Posterior vena cava (tissue), 2 donors: ENCODE measurements at regions not wholly inside any gene's neighbourhood (a gene's known extent, or its start where the extent isn't known, plus 50 kb on each side); places are given as distances from the start of the nearest gene placed in this dataset.

ENCODE experiments used
- DNase-seq: peaks from one replicate; pipeline ENCODE4 v3.0.0-alpha.2; 2020; ENCODE audit warnings: low spot score
- intact Hi-C, 2 donors: fragments of 100-400 bp; cut with DNase I; formaldehyde crosslinking; loops; one replicate each; pipeline versions ENCODE4 v1.14.1 to v1.14.2; 2022 to 2023
- donor health status: DM: yes; HTN: yes; CAD: no.
- donor health status: DM: yes; HTN: yes; CAD: no.

GRCh38 chr16:35841632-35842031 is 2382.2 kb downstream of the TP53TG3F start:
- no peak for DNase-seq
- intact Hi-C loops: no loop called here

- intact Hi-C loops: no loop called here
- no peak for DNase-seq
These were observed 2402.8 kb downstream of the TP53TG3F start for GRCh38 chr16:35862242-35862641.

- no peak for DNase-seq
- intact Hi-C loops: no loop called here
These were observed 2409.2 kb downstream of the TP53TG3F start for GRCh38 chr16:35868630-35869029.

GRCh38 chr16:35873472-35873871 is 2414.1 kb downstream of the TP53TG3F start:
- intact Hi-C loops: no loop called here
- no peak for DNase-seq

- intact Hi-C loops: no loop called here
These were observed 2422.2 kb downstream of the TP53TG3F start for GRCh38 chr16:35881654-35882053.

GRCh38 chr16:35906440-35906839 is 2447.0 kb downstream of the TP53TG3F start:
- DNase-seq: no peak
- intact Hi-C loops: no loop called here

More at GRCh38 chr16:35881654-35882053, 2422.2 kb downstream of the TP53TG3F start:
- no peak for DNase-seq

- no peak for DNase-seq
- intact Hi-C loops: no loop called here
These were observed 2448.7 kb downstream of the TP53TG3F start for GRCh38 chr16:35908152-35908551.

GRCh38 chr16:35908942-35909341 is 2449.5 kb downstream of the TP53TG3F start:
- no peak for DNase-seq
- intact Hi-C loops: no loop called here

- DNase-seq: no peak
- intact Hi-C loops: no loop called here
These were observed 2450.0 kb downstream of the TP53TG3F start for GRCh38 chr16:35909351-35909954.

GRCh38 chr16:35910409-35910808 is 2451.0 kb downstream of the TP53TG3F start:
- no peak for DNase-seq
- intact Hi-C loops: no loop called here

GRCh38 chr16:35911899-35912298 is 2452.5 kb downstream of the TP53TG3F start:
- intact Hi-C loops: no loop called here
- DNase-seq: no peak

GRCh38 chr16:35931722-35932121 is 2472.3 kb downstream of the TP53TG3F start:
- no peak for DNase-seq

More at GRCh38 chr16:35931722-35932121, 2472.3 kb downstream of the TP53TG3F start:
- intact Hi-C loops: no loop called here
